Neutrophil (primary cell): ENCODE measurements at regions not wholly inside any gene's neighbourhood (a gene's known extent, or its start where the extent isn't known, plus 50 kb on each side); places are given as distances from the start of the nearest gene placed in this dataset.

ENCODE experiments used
- H3K27ac ChIP-seq: fragments of 200-600 bp; sonication (generic); 2 replicates; pipeline ENCODE4 v1.5.1; 2016; ENCODE audit warnings: mild to moderate bottlenecking, moderate library complexity
- H3K27me3 ChIP-seq: fragments of 200-600 bp; sonication (generic); 2 replicates; pipeline ENCODE4 v1.6.0; 2016; ENCODE audit warnings: mild to moderate bottlenecking
- H3K36me3 ChIP-seq: fragments of 200-600 bp; sonication (generic); 2 replicates; pipeline ENCODE4 v1.5.1; 2017
- H3K4me1 ChIP-seq, 2 experiments: fragments of 200-600 bp in 1 of 2; sonication (generic) in 1 of 2; 1 replicate in 1 of 2; 2 replicates in 1 of 2; pipeline versions ENCODE4 v1.5.1 to v1.6.1; 2013 to 2016; ENCODE audit warnings: low read depth in 1 of 2, low read length in 1 of 2, mild to moderate bottlenecking in 1 of 2, moderate library complexity in 1 of 2; ENCODE audit not compliant: control insufficient read depth in 1 of 2, insufficient read depth in 1 of 2
- H3K4me3 ChIP-seq, 2 experiments: fragments of 200-600 bp in 1 of 2; sonication (generic) in 1 of 2; 1 replicate in 1 of 2; 2 replicates in 1 of 2; pipeline ENCODE4 v1.5.1; 2013 to 2016; ENCODE audit warnings: low read depth in 1 of 2, low read length in 1 of 2, mild to moderate bottlenecking in 1 of 2, moderate library complexity in 1 of 2
- H3K9me3 ChIP-seq: fragments of 200-600 bp; sonication (generic); 2 replicates; pipeline ENCODE4 v1.5.1; 2016
- TF ChIP-seq, protein P1 (sequence below): fragments of 200-600 bp; sonication (generic); IDR thresholded peaks from 2 replicates; pipeline ENCODE4 v1.5.1; 2016; ENCODE audit warnings: antibody characterized with exemption

DNA sequence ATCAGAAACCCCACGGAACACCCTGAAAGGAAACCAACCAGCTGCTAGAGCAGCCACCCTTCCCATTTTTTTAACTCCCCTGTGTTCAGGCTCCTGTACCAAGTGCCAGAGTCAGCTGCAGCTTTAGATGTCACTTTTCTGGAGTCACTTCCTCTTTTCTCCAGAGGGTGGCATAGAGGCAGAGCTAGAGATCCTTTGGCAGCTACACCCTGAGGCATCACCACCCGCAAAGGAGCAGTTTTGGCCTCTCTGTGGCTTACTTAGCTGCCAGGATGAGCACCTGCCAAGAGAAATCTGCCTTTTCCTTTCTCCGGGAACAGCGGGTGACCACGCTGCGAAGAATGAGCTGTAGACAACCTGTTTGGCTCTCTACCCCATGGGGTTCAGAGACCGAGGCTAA is 58.0 kb upstream of the CHRDL1 start:
- TF ChIP-seq, protein P1, sequence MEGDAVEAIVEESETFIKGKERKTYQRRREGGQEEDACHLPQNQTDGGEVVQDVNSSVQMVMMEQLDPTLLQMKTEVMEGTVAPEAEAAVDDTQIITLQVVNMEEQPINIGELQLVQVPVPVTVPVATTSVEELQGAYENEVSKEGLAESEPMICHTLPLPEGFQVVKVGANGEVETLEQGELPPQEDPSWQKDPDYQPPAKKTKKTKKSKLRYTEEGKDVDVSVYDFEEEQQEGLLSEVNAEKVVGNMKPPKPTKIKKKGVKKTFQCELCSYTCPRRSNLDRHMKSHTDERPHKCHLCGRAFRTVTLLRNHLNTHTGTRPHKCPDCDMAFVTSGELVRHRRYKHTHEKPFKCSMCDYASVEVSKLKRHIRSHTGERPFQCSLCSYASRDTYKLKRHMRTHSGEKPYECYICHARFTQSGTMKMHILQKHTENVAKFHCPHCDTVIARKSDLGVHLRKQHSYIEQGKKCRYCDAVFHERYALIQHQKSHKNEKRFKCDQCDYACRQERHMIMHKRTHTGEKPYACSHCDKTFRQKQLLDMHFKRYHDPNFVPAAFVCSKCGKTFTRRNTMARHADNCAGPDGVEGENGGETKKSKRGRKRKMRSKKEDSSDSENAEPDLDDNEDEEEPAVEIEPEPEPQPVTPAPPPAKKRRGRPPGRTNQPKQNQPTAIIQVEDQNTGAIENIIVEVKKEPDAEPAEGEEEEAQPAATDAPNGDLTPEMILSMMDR = no peak
- H3K4me3 ChIP-seq = no peak overlapping the region
- no peaks in the 10 kb centered on the region for H3K9me3 ChIP-seq
- no peak overlapping the region for H3K27ac ChIP-seq
- H3K4me1 ChIP-seq = no peaks in the 10 kb centered on the region
- no peaks in the 10 kb centered on the region for H3K36me3 ChIP-seq
- no peaks in the 10 kb centered on the region for H3K27me3 ChIP-seq

DNA sequence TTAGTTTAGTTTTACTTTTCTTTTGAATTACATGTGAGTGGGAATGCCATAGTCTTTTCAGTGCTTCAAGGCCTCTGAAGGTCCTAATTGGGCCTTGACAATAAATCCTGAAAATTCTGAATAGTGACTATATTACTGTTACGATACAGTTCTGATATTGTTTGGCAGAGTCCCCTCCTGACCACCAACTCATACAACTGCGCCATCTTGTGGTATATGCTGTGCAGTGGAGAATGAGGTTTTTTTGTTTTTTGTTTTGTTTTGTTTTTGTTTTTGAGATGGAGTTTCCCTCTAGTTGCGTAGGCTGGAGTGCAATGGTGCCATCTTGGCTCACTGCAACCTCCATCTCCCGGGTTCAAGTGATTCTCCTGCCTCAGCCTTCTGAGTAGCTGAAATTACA is 56.6 kb upstream of the CHRDL1 start:
- Histone ChIP-seq H3K27ac (no peak overlapping the region), H3K9me3 (no peaks in the 10 kb centered on the region), H3K36me3 (no peaks in the 10 kb centered on the region), H3K4me1 (no peaks in the 10 kb centered on the region), H3K4me3 (no peak overlapping the region), H3K27me3 (no peaks in the 10 kb centered on the region)
- TF ChIP-seq, protein P1 = no peak

DNA sequence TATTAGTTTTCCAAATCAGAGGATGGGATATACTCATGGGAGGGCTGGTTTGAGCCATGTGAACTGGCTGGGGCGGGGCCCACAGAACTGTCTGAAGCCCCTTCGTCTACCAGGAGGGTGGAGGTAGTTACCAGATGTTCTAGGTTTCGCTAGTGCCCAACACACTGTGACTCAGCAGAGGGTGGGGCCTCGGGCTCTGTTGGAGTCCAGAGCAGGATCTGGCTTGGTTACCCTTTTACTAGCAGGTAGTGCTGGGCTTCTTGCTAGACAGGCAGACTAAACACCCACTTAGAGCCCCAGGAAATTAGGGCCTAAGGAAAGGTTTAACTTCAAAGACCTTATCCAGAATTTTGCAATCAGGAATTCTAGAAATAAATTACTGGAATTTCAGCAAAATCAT is 56.2 kb upstream of the CHRDL1 start:
- TF ChIP-seq, protein P1 = no peak
- no peaks in the 10 kb centered on the region for H3K36me3 ChIP-seq
- H3K4me3 ChIP-seq = no peak overlapping the region
- H3K4me1 ChIP-seq = no peaks in the 10 kb centered on the region
- no peaks in the 10 kb centered on the region for H3K27me3 ChIP-seq
- no peaks in the 10 kb centered on the region for H3K9me3 ChIP-seq
- H3K27ac ChIP-seq = no peak overlapping the region

DNA sequence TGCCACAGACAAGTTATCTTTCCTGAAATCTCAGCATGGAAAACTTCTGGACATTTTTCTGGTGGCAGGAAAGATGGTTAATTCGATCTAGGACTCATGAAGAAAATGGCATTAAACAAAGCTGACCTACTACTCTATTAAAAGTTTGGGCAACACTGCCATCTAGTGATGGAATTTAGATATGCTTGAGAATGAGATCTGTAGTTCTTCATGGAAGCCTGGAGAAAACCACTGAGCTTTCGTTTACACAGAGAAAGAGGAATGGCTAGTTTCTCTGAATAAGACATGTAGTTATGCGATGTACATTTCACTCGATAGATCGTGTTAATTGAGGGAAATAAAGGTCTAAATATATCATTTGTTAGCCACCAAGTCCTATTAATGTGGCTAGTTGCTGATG is 51.7 kb upstream of the CHRDL1 start:
- H3K27ac ChIP-seq = no peak overlapping the region
- no peak overlapping the region for H3K4me3 ChIP-seq
- no peaks in the 10 kb centered on the region for H3K27me3 ChIP-seq
- no peaks in the 10 kb centered on the region for H3K36me3 ChIP-seq
- TF ChIP-seq, protein P1 = no peak
- H3K9me3 ChIP-seq = no peaks in the 10 kb centered on the region
- H3K4me1 ChIP-seq = no peaks in the 10 kb centered on the region

DNA sequence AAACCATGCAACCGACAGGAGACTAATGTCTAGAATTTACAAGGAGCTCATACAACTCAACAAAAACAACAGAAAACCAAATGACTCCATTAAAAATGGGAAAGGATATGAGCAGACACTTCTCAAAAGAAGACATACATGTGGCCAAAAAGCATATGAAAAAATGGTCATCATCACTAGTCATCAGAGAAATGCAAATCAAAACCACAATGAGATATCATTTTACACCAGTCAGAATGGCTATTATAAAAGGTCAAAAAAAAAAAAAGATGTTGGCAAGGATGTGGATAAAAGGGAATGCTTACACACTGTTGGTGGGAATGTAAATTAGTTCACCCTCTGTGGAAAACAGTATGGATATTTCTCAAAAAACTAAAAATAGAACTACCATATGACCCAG is 50.5 kb upstream of the CHRDL1 start:
- H3K4me3 ChIP-seq = no peak overlapping the region
- H3K27me3 ChIP-seq = no peaks in the 10 kb centered on the region
- H3K4me1 ChIP-seq = no peaks in the 10 kb centered on the region
- H3K27ac ChIP-seq = no peak overlapping the region
- TF ChIP-seq, protein P1 = no peak
- H3K36me3 ChIP-seq = no peaks in the 10 kb centered on the region
- no peaks in the 10 kb centered on the region for H3K9me3 ChIP-seq
